ENCODE measurements at regions not wholly inside any gene's neighbourhood (a gene's known extent, or its start where the extent isn't known, plus 50 kb on each side); places are given as distances from the start of the nearest gene placed in this dataset.
A peak's percentile ranks its signal among the peaks of the same experiment; 100 is the strongest.
"Not testable (repeated sequence)": the region's sequence is repeated elsewhere in the genome, so short reads cannot be mapped to it uniquely, and the experiment has no call there.

DNA sequence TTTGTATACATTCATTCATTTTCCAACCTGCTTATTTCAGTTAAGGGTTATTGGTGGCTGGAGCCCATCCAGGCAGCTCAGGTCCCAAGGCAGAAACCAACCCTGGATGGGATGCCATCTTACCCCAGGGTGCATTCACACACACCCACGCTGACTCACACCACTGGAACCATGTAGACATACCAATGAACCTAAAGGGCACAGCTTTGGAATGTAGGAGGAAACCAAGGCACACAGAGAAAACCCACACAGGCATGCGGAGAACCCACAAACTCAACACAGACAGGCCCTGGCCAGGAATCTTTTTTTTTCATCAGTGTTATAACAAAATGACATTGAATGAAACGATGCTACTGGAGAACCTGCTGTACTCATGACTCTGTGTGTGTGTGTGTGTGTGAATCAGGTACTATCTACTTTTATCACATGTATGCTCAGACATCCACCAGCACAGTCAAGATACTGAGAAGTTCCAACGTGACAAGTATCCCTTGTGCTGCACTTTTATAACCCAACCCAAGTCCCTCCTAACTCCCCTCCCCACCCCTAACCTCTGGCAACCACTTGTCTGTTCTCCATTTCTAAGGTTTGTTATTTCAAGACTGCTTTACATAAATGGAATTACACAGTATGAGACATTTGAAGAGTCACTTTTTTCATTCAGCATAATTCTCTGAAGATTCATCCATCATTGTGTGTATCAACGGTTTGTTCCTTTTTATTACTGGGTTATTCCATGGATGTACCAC lies 286.8 kb upstream of the PLD5 start:
- DNase-seq, result peak; percentile 21 to 32
- no peaks in the 10 kb centered on the region for H3K9me3 ChIP-seq (replicated peaks)
- H3K4me3 ChIP-seq, result no peak overlapping the region
- no peaks in the 10 kb centered on the region for H3K4me1 ChIP-seq
- no peak overlapping the region for H3K27ac ChIP-seq
- H3K36me3 ChIP-seq, result no peaks in the 10 kb centered on the region
- H3K27me3 ChIP-seq, result no peaks in the 10 kb centered on the region

DNA sequence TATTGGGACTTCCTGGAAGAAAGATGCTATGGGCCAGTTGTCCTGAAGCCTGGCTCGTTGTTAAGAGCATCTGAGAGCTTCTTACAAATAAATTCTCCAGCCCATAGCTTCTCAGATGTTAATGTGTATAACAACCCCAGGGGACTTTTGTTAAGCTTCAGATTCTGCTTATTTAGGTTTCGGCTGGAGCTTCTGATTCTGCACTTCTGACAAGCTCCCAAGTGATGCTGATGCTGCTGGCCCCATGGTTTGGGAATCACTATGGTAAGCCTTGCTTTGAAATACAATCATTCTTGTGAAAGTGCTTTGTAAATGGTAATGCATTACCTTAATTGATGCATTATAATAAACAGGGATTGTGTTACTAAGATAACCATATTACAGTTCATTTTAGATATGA lies 281.8 kb upstream of the PLD5 start:
- H3K27me3 ChIP-seq, result no peaks in the 10 kb centered on the region
- H3K4me3 ChIP-seq, result no peak overlapping the region
- no peaks in the 10 kb centered on the region for H3K4me1 ChIP-seq
- H3K36me3 ChIP-seq, result no peaks in the 10 kb centered on the region
- no peaks in the 10 kb centered on the region for H3K9me3 ChIP-seq (replicated peaks)
- no peak overlapping the region for H3K27ac ChIP-seq
- DNase-seq, result no peak

DNA sequence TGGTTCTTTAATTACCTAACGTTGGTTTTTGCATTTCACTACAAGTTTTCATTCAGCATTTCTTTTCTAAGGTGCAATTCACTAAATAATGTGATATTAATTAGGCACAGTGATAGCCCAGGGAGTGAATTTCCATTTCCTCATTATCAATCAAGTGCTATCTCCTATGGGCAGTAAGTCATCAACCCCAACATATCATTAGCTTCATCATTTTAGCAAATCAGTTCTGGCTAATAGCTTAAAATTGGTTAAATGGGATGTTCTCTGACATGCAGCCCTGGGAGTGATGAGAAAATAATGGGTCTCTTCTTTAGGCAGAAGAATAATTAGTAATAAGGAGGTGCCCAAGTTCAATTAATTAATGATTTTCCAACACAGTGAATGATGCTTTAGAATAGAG lies 280.9 kb upstream of the PLD5 start:
- H3K4me1 ChIP-seq; H3K27me3 ChIP-seq; H3K4me3 ChIP-seq; DNase-seq; H3K36me3 ChIP-seq; H3K27ac ChIP-seq; H3K9me3 ChIP-seq (replicated peaks): not testable (repeated sequence)

DNA sequence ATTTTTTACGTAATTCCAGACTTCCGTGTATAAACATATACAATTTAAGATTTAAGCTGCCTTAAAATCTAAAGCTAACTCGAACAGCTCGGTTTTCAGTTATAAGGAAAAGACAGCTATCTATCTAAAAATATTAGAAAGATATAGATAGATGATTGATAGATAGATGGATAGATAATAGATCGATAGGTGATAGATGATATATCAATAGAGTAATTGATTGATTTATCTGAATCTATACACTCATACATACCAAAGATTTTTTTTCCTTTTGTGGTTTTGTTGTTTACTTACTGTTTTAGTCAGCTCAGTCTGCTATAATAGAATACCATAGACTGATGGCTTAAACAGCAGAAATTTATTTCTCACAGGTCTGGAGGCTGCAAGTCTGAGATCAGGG lies 278.5 kb upstream of the PLD5 start:
- Histone ChIP-seq H3K4me1 (no peaks in the 10 kb centered on the region), H3K36me3 (no peaks in the 10 kb centered on the region), H3K27ac (no peak overlapping the region), H3K4me3 (no peak overlapping the region), H3K27me3 (no peaks in the 10 kb centered on the region), H3K9me3 (replicated peaks) (no peaks in the 10 kb centered on the region)
- no peak for DNase-seq

DNA sequence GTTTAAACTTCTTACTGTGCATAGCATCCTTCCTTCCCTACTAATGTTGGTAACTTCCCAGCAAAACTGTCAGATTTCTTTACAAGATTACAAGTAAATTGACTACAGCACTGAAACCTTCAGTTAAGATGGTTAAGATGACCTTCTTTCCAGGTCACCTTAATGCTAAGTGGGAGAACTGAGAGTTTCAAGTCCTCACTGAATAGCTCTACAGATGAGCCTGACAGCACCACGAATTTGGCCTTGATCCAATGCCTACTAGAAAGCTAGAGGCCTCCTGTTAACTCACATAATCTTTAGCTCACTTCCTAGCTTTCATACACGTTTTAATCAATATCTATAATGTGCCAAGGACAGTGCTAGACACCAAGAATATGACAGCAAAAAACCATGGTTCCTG lies 276.0 kb upstream of the PLD5 start:
- H3K27me3 ChIP-seq, result no peaks in the 10 kb centered on the region
- H3K4me1 ChIP-seq, result no peaks in the 10 kb centered on the region
- H3K4me3 ChIP-seq, result no peak overlapping the region
- H3K27ac ChIP-seq, result no peak overlapping the region
- no peaks in the 10 kb centered on the region for H3K36me3 ChIP-seq
- DNase-seq, result no peak
- H3K9me3 ChIP-seq (replicated peaks), result no peaks in the 10 kb centered on the region

DNA sequence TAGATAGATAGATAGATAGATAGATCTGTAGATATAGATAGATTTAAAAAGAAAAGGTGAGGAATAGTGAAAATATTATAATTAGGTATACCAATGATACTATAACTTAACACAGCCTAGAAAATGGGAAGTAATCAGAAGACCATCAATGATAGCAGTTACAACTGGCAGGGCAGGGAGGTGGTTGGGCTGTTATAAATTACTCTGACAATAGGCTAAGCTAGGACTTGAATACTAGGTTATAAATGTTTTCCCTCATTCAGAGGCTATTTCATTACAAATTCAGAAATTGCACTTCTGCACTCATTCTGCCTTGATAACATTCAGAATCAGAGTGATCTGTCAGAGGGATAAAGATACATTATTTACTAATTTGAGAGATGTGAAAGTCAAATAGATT lies 273.4 kb upstream of the PLD5 start:
- no peak overlapping the region for H3K27ac ChIP-seq
- no peaks in the 10 kb centered on the region for H3K27me3 ChIP-seq
- H3K9me3 ChIP-seq (replicated peaks), result no peaks in the 10 kb centered on the region
- DNase-seq, result no peak
- no peaks in the 10 kb centered on the region for H3K36me3 ChIP-seq
- no peaks in the 10 kb centered on the region for H3K4me1 ChIP-seq
- no peak overlapping the region for H3K4me3 ChIP-seq

DNA sequence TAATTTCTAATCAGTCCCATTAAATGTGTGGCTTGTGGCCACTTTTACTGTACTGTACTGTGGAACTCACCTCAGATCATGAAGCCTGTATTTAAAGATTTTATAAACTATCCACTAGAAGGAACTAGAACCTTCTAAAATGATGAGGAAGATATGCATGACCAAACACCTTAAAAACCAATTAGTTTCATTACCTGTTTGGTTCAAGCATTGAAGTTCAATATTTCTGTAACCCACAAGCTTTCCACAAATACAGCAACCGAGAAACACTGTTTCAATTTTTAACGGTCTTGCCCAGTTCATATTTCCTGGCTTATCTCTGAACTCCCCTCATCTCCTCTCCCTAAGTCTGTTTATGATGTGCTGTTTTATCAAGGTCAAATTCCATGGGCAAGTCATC lies 264.3 kb upstream of the PLD5 start:
- Histone ChIP-seq H3K4me1 (peaks cover 31% of the 10 kb centered on the region), H3K27me3 (no peaks in the 10 kb centered on the region), H3K36me3 (no peaks in the 10 kb centered on the region), H3K9me3 (replicated peaks) (no peaks in the 10 kb centered on the region), H3K27ac (peak overlapping the region; percentile 13; the same call in 1 of the 2 replicates), H3K4me3 (no peak overlapping the region)
- DNase-seq, result peak in 1 of 2 experiments; percentile 22

DNA sequence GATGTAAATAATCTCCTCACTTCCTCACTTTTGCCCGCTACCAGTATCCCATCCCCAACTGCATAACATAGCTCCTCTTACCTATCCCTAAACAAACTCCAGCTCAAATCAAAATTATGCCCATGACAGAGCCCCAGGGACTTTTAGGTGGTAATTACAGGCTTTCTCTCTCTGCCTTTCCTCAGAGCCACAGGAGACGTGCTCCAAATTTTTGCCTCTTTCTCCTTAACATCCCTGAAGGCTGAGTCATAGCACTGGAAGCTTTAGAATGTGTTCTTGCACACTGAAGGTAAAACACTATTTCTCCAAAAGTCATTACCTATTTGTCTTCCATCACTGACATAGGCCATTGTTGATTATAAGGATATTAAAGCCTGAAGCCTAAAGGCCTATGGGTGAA lies 263.5 kb upstream of the PLD5 start:
- no peak overlapping the region for H3K4me3 ChIP-seq
- H3K27me3 ChIP-seq, result no peaks in the 10 kb centered on the region
- H3K36me3 ChIP-seq, result no peaks in the 10 kb centered on the region
- no peaks in the 10 kb centered on the region for H3K9me3 ChIP-seq (replicated peaks)
- peaks cover 38% of the 10 kb centered on the region for H3K4me1 ChIP-seq
- DNase-seq, result peak in 1 of 2 experiments; percentile 37
- peak overlapping the region; percentile 13; the same call in 1 of the 2 replicates for H3K27ac ChIP-seq

DNA sequence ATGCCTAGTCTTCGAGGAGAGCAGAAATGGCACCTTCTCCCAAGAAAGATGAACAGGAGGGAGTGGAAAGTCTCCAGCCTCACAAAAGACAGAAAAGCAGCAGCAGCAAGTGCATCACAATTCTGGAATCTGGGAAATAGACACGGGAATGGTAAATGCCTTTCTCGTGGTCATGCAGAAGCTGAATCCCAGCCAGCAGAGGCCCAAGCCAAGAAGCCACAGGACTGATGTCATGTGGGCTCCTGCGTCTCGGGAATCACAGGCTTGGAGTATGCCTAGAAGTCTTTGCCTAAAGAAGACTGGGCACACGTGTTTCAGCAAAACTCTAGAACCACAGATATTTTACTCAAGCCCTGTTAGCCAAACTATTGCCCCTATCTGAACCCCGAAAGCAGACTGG lies 260.3 kb upstream of the PLD5 start:
- no peaks in the 10 kb centered on the region for H3K36me3 ChIP-seq
- H3K9me3 ChIP-seq (replicated peaks), result no peaks in the 10 kb centered on the region
- peak overlapping the region; percentile 71 for H3K27ac ChIP-seq
- H3K4me3 ChIP-seq, result no peak overlapping the region
- H3K27me3 ChIP-seq, result no peaks in the 10 kb centered on the region
- DNase-seq, result peak; percentile 11 to 42
- H3K4me1 ChIP-seq, result peaks cover 38% of the 10 kb centered on the region

DNA sequence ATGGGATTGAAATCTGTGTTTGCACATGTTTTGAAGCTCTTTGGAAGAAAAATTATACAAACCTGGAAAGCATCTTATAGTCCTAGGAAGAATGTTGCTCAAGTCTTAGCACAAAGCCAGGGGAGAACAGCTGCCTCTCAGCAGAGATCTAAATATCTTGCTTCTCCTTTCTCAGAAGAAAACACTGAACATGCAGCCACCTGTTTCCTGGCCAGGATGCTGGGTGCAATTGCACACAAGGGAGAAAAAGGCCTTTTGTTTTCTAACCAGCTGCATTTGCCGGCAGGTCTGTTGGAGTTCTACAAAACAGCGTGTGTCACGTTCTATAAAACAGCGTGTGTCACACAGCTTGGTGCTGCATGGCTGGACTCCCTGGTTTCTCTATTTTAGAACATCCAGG lies 259.6 kb upstream of the PLD5 start:
- H3K36me3 ChIP-seq, result no peaks in the 10 kb centered on the region
- DNase-seq, result peak; percentile 70 to 87
- H3K27ac ChIP-seq, result peak overlapping the region; percentile 71
- no peaks in the 10 kb centered on the region for H3K27me3 ChIP-seq
- no peak overlapping the region; the same call in 1 of the 2 replicates for H3K4me3 ChIP-seq
- H3K9me3 ChIP-seq (replicated peaks), result no peaks in the 10 kb centered on the region
- H3K4me1 ChIP-seq, result peaks cover 37% of the 10 kb centered on the region

DNA sequence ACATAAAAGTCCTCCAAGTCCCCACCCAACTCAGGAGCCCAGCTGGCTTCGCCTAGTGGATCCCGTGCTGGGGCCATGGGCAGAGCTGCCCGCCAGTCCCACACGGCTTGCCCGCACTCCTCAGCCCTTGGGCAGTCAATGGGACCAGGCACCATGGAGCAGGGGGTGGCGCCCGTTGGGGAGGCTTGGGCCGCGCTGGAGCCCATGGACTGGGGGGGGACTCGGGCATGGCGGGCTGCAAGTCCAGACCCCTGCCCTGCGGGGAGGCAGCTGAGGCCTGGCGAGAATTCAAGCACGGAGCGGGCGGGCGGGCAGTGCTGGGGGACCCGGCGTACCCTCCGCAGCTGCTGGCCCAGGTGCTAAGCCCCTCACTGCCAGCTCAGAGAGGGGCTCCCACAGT lies 249.8 kb upstream of the PLD5 start:
- Histone ChIP-seq H3K4me1 (no peaks in the 10 kb centered on the region), H3K27ac (no peak overlapping the region), H3K27me3 (no peaks in the 10 kb centered on the region), H3K9me3 (replicated peaks) (no peaks in the 10 kb centered on the region), H3K36me3 (no peaks in the 10 kb centered on the region), H3K4me3 (no peak overlapping the region)
- no peak for DNase-seq

DNA sequence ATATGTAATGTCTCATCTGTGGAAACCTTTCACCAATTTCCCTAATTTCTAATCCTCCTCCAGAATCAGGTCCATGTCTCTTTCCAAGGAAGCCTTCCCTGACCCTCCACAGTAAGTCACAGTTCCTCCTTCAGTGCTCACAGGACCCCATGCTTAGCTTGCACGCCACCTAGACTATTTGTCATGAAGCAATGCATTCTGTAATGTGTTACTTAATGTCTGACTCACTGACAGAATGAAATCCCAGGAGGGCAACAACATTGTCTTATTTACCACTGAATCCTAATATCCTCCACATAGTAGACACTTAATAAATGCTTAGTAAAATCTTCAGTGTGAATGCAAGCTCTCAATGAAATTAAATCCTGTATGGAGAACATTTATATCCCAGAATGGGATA lies 245.9 kb upstream of the PLD5 start:
- H3K4me3 ChIP-seq, result no peak overlapping the region
- no peak for DNase-seq
- no peaks in the 10 kb centered on the region for H3K27me3 ChIP-seq
- H3K36me3 ChIP-seq, result no peaks in the 10 kb centered on the region
- no peak overlapping the region for H3K27ac ChIP-seq
- no peaks in the 10 kb centered on the region for H3K9me3 ChIP-seq (replicated peaks)
- H3K4me1 ChIP-seq, result no peaks in the 10 kb centered on the region

DNA sequence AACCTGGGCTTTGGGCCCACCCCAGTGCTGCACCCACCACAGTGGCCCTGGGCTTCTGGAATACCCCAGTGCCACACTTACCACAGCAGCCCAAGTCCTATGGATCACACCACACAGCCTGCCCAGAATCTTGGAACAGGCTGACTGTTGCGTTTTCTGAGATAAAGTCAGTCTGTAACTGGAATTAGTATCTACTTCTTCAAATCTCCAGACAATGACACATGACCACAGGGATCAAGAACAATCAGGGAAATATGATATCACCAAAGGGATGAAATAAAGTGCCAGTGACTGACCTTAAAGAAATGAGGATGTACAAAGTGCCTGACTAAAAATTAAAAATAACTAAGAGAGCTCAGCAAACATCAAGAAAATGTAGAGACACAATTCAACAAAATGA lies 239.7 kb upstream of the PLD5 start:
- H3K4me3 ChIP-seq, result no peak overlapping the region
- peaks cover 7% of the 10 kb centered on the region; the same call in 1 of the 2 replicates for H3K4me1 ChIP-seq
- H3K27ac ChIP-seq, result peak overlapping the region; percentile 23; the same call in 1 of the 2 replicates
- H3K36me3 ChIP-seq, result no peaks in the 10 kb centered on the region
- DNase-seq, result no peak
- H3K27me3 ChIP-seq, result no peaks in the 10 kb centered on the region
- no peaks in the 10 kb centered on the region for H3K9me3 ChIP-seq (replicated peaks)

DNA sequence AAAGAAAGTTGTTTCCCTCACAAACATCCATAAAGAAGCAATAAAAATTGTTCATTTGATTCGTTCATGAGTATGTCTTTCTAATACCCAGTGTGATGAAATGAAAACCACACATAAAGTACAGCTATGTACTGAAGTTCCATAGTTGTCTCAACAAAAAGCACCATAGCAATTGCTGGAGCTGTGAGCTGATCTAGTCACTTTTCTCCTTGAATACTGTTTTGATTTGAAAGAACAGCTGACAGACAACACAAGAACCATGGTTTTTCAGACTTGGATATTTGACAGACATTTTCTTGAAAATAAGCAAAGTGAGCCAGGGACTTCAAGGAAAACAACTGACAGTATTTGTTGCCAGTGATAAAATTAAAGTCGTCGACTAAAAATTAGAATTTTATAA lies 237.1 kb upstream of the PLD5 start:
- peak in 1 of 2 experiments; percentile 44 for DNase-seq
- Histone ChIP-seq H3K4me3 (no peak overlapping the region), H3K27ac (no peak overlapping the region), H3K36me3 (no peaks in the 10 kb centered on the region), H3K9me3 (replicated peaks) (no peaks in the 10 kb centered on the region), H3K27me3 (no peaks in the 10 kb centered on the region), H3K4me1 (peaks cover 7% of the 10 kb centered on the region; the same call in 1 of the 2 replicates)

DNA sequence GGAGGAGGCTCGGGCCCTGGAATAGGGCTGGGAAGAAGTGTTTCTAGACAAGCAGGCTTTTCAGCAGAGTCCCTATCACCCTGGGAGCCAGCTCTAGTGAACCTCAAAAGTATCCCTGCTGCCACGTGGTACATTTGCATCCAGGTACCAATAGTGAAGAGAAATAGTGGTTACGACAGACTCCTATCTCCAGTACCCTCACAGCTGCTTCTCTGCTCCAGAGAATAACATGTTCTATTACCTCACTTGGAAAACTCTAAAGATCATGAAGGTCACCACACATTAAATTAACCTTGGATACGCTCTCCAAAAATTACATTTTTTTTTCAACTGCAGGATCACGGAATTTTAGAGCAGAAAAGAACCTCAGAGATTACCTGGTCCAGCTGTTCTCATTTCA lies 230.4 kb upstream of the PLD5 start:
- peak overlapping the region; percentile 80 for H3K27ac ChIP-seq
- no peak overlapping the region for H3K4me3 ChIP-seq
- H3K27me3 ChIP-seq, result no peaks in the 10 kb centered on the region
- no peaks in the 10 kb centered on the region for H3K36me3 ChIP-seq
- DNase-seq, result peak in 1 of 2 experiments; percentile 54
- peaks cover 34% of the 10 kb centered on the region for H3K4me1 ChIP-seq
- H3K9me3 ChIP-seq (replicated peaks), result peaks cover 4% of the 10 kb centered on the region

DNA sequence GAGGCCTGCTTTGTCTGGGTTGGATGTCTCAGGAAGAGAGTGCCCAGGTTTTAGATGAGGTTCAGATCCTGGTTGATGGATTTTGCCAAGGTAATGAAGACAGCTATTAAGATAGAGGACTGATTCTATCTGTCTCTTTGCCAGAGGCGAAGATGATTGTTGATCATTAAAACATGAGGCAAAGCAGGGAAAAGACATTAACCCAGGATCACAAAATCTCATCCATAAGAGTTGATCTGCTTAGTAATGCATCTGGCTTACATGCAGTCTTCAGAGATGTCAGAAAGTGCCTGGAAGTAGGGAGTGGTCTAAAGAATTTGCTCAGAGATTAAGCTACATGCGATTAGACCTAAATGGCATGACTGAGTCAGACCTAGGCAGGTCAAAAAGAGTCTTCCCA lies 229.6 kb upstream of the PLD5 start:
- Histone ChIP-seq H3K36me3 (no peaks in the 10 kb centered on the region), H3K9me3 (replicated peaks) (peaks cover 4% of the 10 kb centered on the region), H3K27ac (peak overlapping the region; percentile 80), H3K4me3 (no peak overlapping the region), H3K27me3 (no peaks in the 10 kb centered on the region), H3K4me1 (peaks cover 34% of the 10 kb centered on the region)
- DNase-seq, result peak in 1 of 2 experiments; percentile 5
